ENCODE measurements at regions not wholly inside any gene's neighbourhood (a gene's known extent, or its start where the extent isn't known, plus 50 kb on each side); places are given as distances from the start of the nearest gene placed in this dataset.

- TF ChIP-seq NRF1 (IDR thresholded peaks at IDR 0.05; ENCODE audit: low read depth, low read length), result no peak
- no peak for TF ChIP-seq POU5F1 (IDR thresholded peaks at IDR 0.05; ENCODE audit: low read depth, low read length)
- no peak for TF ChIP-seq HDAC6 (IDR thresholded peaks at IDR 0.05; ENCODE audit: low read depth, low read length)
- TF ChIP-seq SP4 (IDR thresholded peaks at IDR 0.05; ENCODE audit: low read length), result no peak
- TF ChIP-seq MAFK (IDR thresholded peaks at IDR 0.05; ENCODE audit: low read depth, low read length), result no peak
- TF ChIP-seq TBP (IDR thresholded peaks at IDR 0.05; ENCODE audit: low read depth, low read length), result no peak
- no peak for TF ChIP-seq KDM5A (IDR thresholded peaks at IDR 0.05; ENCODE audit: low read length)
These were observed 213.8 kb upstream of the EEA1 start (continued) for GRCh38 chr12:93142881-93143280.

All from H1 (cell line).